B cell (primary cell): ENCODE measurements at regions not wholly inside any gene's neighbourhood (a gene's known extent, or its start where the extent isn't known, plus 50 kb on each side); places are given as distances from the start of the nearest gene placed in this dataset.

Source experiments
- ATAC-seq: fragments of 200-7000 bp; cut with Tn5 transposase; one replicate; pipeline ENCODE4 v1.10.0; 2021; ENCODE audit warnings: low read depth, mild to moderate bottlenecking, moderate number of reproducible peaks, moderate library complexity
- CTCF ChIA-PET: fragments of 350-600 bp; sonication (Branson Sonifier 250); formaldehyde crosslinking; loops from one replicate; lab custom pipeline; 2021; ENCODE audit warnings: antibody characterized with exemption, inconsistent platforms; lab: Charles Lee
- POLR2A ChIA-PET: fragments of 350-600 bp; sonication (Branson Sonifier 250); formaldehyde crosslinking; loops from one replicate; lab custom pipeline; 2021; ENCODE audit warnings: antibody characterized with exemption; lab: Charles Lee
- DNase-seq: peaks from one replicate; pipeline ENCODE4 v3.0.0; 2013
- H2AFZ ChIP-seq: 2 replicates; pipeline ENCODE4 v1.6.1; 2012; ENCODE audit warnings: mild to moderate bottlenecking, low read depth, low read length; ENCODE audit not compliant: insufficient read depth, poor library complexity, severe bottlenecking
- H3K27ac ChIP-seq, 2 donors: 1 replicate in 1 of 2; 2 replicates in 1 of 2; pipeline ENCODE4 v1.5.1; 2012 to 2013; ENCODE audit warnings: low read length in 2 of 2, mild to moderate bottlenecking in 2 of 2, moderate library complexity in 1 of 2
- H3K27me3 ChIP-seq, 4 experiments: fragments of 200-600 bp in 1 of 4; sonication (generic) in 1 of 4; replicated peaks in 1 of 4; 1 replicate in 2 of 4; 2 replicates in 2 of 4; pipeline versions ENCODE4 v1.6.1 to v1.7.0; 2013 to 2016; ENCODE audit warnings: low read length in 3 of 4, mild to moderate bottlenecking in 2 of 4, mixed read lengths in 1 of 4, moderate library complexity in 1 of 4; ENCODE audit not compliant: insufficient read depth in 4 of 4, control insufficient read depth in 3 of 4; ENCODE audit errors: control extremely low read depth in 1 of 4
- H3K36me3 ChIP-seq, 2 experiments: replicated peaks in 1 of 2; 1 replicate in 1 of 2; 2 replicates in 1 of 2; pipeline versions ENCODE4 v1.6.1 to v1.7.1; 2013; ENCODE audit warnings: low read length in 1 of 2; ENCODE audit not compliant: insufficient read depth in 2 of 2, control insufficient read depth in 1 of 2; ENCODE audit errors: control extremely low read depth in 1 of 2, extremely low read depth in 1 of 2
- H3K4me1 ChIP-seq, 2 donors: fragments of 200-600 bp in 1 of 2; sonication (generic) in 1 of 2; 1 replicate in 1 of 2; 2 replicates in 1 of 2; pipeline versions ENCODE4 v1.5.1 to v1.6.1; 2013 to 2017; ENCODE audit warnings: low read length in 2 of 2; ENCODE audit not compliant: control insufficient read depth in 2 of 2, insufficient read depth in 2 of 2
- H3K4me2 ChIP-seq: replicated peaks from 2 replicates; pipeline ENCODE3; 2012; ENCODE audit warnings: mild to moderate bottlenecking, low read depth, low read length; ENCODE audit not compliant: poor library complexity, severe bottlenecking
- H3K4me3 ChIP-seq, 5 experiments: fragments of 200-600 bp in 1 of 5; sonication (generic) in 1 of 5; 1 replicate in 3 of 5; 2 replicates in 2 of 5; pipeline versions ENCODE4 v1.5.1 to v1.7.0; 2011 to 2016; ENCODE audit warnings: low read length in 4 of 5, mild to moderate bottlenecking in 4 of 5, low read depth in 2 of 5, control low read depth in 1 of 5, moderate library complexity in 1 of 5; ENCODE audit not compliant: insufficient read depth in 1 of 5; ENCODE audit errors: control extremely low read depth in 1 of 5, extremely low read depth in 1 of 5
- H3K79me2 ChIP-seq: fragments of 200-600 bp; sonication (generic); one replicate; pipeline ENCODE4 v1.6.0; 2016; ENCODE audit warnings: low read length; ENCODE audit not compliant: control insufficient read depth, insufficient read depth
- H3K9ac ChIP-seq: fragments of 200-600 bp; sonication (generic); 2 replicates; pipeline ENCODE4 v1.6.1; 2017; ENCODE audit warnings: mild to moderate bottlenecking, low read length, moderate library complexity
- H3K9me3 ChIP-seq, 3 donors: one replicate each; pipeline versions ENCODE4 v1.6.1 to v1.7.1; 2013; ENCODE audit warnings: low read length in 2 of 3; ENCODE audit not compliant: control insufficient read depth in 2 of 3, insufficient read depth in 1 of 3; ENCODE audit errors: control extremely low read depth in 1 of 3
- H4K20me1 ChIP-seq: 2 replicates; pipeline ENCODE4 v1.6.0; 2012; ENCODE audit warnings: mild to moderate bottlenecking, low read length; ENCODE audit not compliant: insufficient read depth, control insufficient read depth, poor library complexity, severe bottlenecking
- H3K27ac Mint-ChIP-seq: one replicate; pipeline ENCODE4 v1.8.0; 2021; ENCODE audit warnings: mixed read lengths
- H3K27me3 Mint-ChIP-seq: one replicate; pipeline ENCODE4 v1.8.0; 2021; ENCODE audit warnings: mixed read lengths
- H3K4me1 Mint-ChIP-seq: one replicate; pipeline ENCODE4 v1.8.0; 2021; ENCODE audit warnings: mixed read lengths
- H3K4me3 Mint-ChIP-seq: one replicate; pipeline ENCODE4 v1.8.0; 2021; ENCODE audit warnings: mixed read lengths
- H3K9me3 Mint-ChIP-seq: one replicate; pipeline ENCODE4 v1.8.0; 2022; ENCODE audit warnings: mixed read lengths; ENCODE audit not compliant: insufficient read depth
- CTCF ChIP-seq: fragments of 200-600 bp; IDR thresholded peaks from one replicate; pipeline ENCODE4 v1.8.0; 2022; ENCODE audit warnings: antibody characterized with exemption, mild to moderate bottlenecking
- EZH2 ChIP-seq: IDR thresholded peaks from 2 replicates; pipeline ENCODE4 v1.6.1; 2012; ENCODE audit warnings: borderline replicate concordance, low read depth, mild to moderate bottlenecking, moderate library complexity, low read length; ENCODE audit not compliant: insufficient read depth, poor library complexity, severe bottlenecking
- WGBS: methylation state at CpG from one replicate; pipeline ENCODE4 v1.1.5; 2013; ENCODE audit warnings: missing lambda C conversion rate; ENCODE audit not compliant: insufficient coverage; 5-methylcytosine and 5-hydroxymethylcytosine counted together
- intact Hi-C: fragments of 100-400 bp; cut with micrococcal nuclease; formaldehyde crosslinking; loops from one replicate; pipeline ENCODE4 v1.10.0; 2022

- Histone ChIP-seq H3K4me2 (no peak overlapping the region), H3K4me1 (no peaks in the 10 kb centered on the region), H3K79me2 (no peaks in the 10 kb centered on the region), H3K4me3 (no peak overlapping the region), H3K9ac (no peak overlapping the region), H3K27me3 (no peaks in the 10 kb centered on the region), H3K36me3 (no peaks in the 10 kb centered on the region), H2AFZ (no peak overlapping the region), H4K20me1 (no peaks in the 10 kb centered on the region), H3K9me3 (peaks cover 0 to 6% (median 0%) of the 10 kb centered on the region in 3 donors), H3K27ac (no peak overlapping the region)
- 65% methylated on average over 5 of the region's 6 CpGs for WGBS
- ATAC-seq (no peak), DNase-seq (no peak)
- TF ChIP-seq EZH2 (no peak), CTCF (no peak)
- ChIA-PET POLR2A (no interaction called here), CTCF (no interaction called here)
- no peaks in the 10 kb centered on the region for H3K4me1 Mint-ChIP-seq
- H3K4me3 Mint-ChIP-seq = no peak overlapping the region
- no peaks in the 10 kb centered on the region for H3K27me3 Mint-ChIP-seq
- H3K9me3 Mint-ChIP-seq = peaks cover 8% of the 10 kb centered on the region
- no peak overlapping the region for H3K27ac Mint-ChIP-seq
- intact Hi-C loops = no loop called here
Measured at GRCh38 chr6:102390541-102390940, 997.0 kb downstream of the GRIK2 start.

DNA sequence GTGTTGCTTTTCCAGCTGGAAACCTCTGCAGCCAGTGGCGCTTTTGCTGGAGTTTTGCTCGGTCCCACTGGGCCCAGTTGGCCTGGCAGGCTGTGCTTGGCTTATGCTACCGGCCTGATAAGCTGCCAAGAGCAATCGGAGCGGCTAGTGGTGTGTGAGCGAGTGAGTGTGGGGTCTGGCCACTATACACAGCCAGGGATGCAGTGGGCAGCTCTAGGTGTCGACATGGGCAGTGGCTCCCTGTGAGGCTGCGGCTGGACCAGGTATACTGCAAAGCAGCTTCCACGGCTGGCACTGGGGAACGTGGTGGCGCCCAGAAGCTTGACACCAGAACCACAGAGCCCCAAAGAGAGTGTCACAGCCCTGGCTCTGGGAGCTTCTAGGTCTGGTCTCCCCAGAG, 996.5 kb downstream of the GRIK2 start:
- Histone ChIP-seq H3K36me3 (no peaks in the 10 kb centered on the region), H3K9ac (no peak overlapping the region), H2AFZ (no peak overlapping the region), H3K27me3 (no peaks in the 10 kb centered on the region), H3K79me2 (no peaks in the 10 kb centered on the region), H3K9me3 (peaks cover 0 to 6% (median 0%) of the 10 kb centered on the region in 3 donors), H4K20me1 (no peaks in the 10 kb centered on the region), H3K4me3 (no peak overlapping the region), H3K4me1 (no peaks in the 10 kb centered on the region), H3K4me2 (no peak overlapping the region), H3K27ac (no peak overlapping the region)
- H3K4me1 Mint-ChIP-seq = no peaks in the 10 kb centered on the region
- ChIA-PET POLR2A (no interaction called here), CTCF (no interaction called here)
- H3K27ac Mint-ChIP-seq = no peak overlapping the region
- 89% methylated on average over 11 of the region's 11 CpGs for WGBS
- peaks cover 7% of the 10 kb centered on the region for H3K9me3 Mint-ChIP-seq
- no peak for ATAC-seq
- TF ChIP-seq CTCF (no peak), EZH2 (no peak)
- DNase-seq = no peak
- no peak overlapping the region for H3K4me3 Mint-ChIP-seq
- no peaks in the 10 kb centered on the region for H3K27me3 Mint-ChIP-seq
- intact Hi-C loops = no loop called here
